Stimulated activated naive B cell treated with anti-CD40 and anti-IgM and Interleukin-4, amounts not matched to agents 10 μg/mL and 1 μg/mL and 100 μg/mL, for 72 hours (primary cell): ENCODE measurements at regions not wholly inside any gene's neighbourhood (a gene's known extent, or its start where the extent isn't known, plus 50 kb on each side); places are given as distances from the start of the nearest gene placed in this dataset.

ENCODE experiments used
- ATAC-seq, 2 donors: fragments of 150-1000 bp; cut with Tn5 transposase; replicated peaks; 2 replicates each; pipeline ENCODE4 v1.10.0; 2021; ENCODE audit warnings: moderate library complexity in 1 of 2
- DNase-seq: peaks from one replicate; pipeline ENCODE4 v3.0.0; 2021
- H3K27ac Mint-ChIP-seq: one replicate; pipeline ENCODE4 v1.8.0; 2022; ENCODE audit warnings: mild to moderate bottlenecking, mixed read lengths
- H3K27me3 Mint-ChIP-seq, 2 donors: one replicate each; pipeline ENCODE4 v1.8.0; 2022; ENCODE audit warnings: mixed read lengths in 2 of 2
- H3K36me3 Mint-ChIP-seq, 2 donors: one replicate each; pipeline ENCODE4 v1.8.0; 2022; ENCODE audit warnings: mixed read lengths in 2 of 2, mild to moderate bottlenecking in 1 of 2
- H3K4me1 Mint-ChIP-seq, 2 donors: one replicate each; pipeline ENCODE4 v1.8.0; 2022; ENCODE audit warnings: mixed read lengths in 2 of 2, mild to moderate bottlenecking in 1 of 2
- H3K4me3 Mint-ChIP-seq, 2 donors: one replicate each; pipeline ENCODE4 v1.8.0; 2022; ENCODE audit warnings: mild to moderate bottlenecking in 2 of 2, mixed read lengths in 2 of 2, moderate library complexity in 1 of 2
- H3K9me3 Mint-ChIP-seq, 2 donors: one replicate each; pipeline ENCODE4 v1.8.0; 2022; ENCODE audit warnings: mixed read lengths in 2 of 2, mild to moderate bottlenecking in 1 of 2

GRCh38 chr16:24670623-24671454 is 58.6 kb upstream of the TNRC6A start:
- ATAC-seq, result peak; percentile 58 to 70
- H3K27ac Mint-ChIP-seq, result peak overlapping the region; percentile 81

GRCh38 chr16:24671455-24671954 is 57.9 kb upstream of the TNRC6A start:
- H3K4me3 Mint-ChIP-seq, result no peak overlapping the region
- no peaks in the 10 kb centered on the region for H3K9me3 Mint-ChIP-seq
- DNase-seq (no peak), ATAC-seq (no peak)
- peaks cover 11 to 15% of the 10 kb centered on the region in 2 donors for H3K27me3 Mint-ChIP-seq
- H3K4me1 Mint-ChIP-seq, result peaks cover 20 to 36% of the 10 kb centered on the region in 2 donors
- no peaks in the 10 kb centered on the region for H3K36me3 Mint-ChIP-seq
- H3K27ac Mint-ChIP-seq, result no peak overlapping the region

More at GRCh38 chr16:24670623-24671454, 58.6 kb upstream of the TNRC6A start:
- Mint-ChIP-seq H3K27me3 (peaks cover 11% of the 10 kb centered on the region in 2 donors), H3K4me1 (peaks cover 21 to 39% of the 10 kb centered on the region in 2 donors), H3K9me3 (no peaks in the 10 kb centered on the region), H3K4me3 (peak overlapping the region; percentile 44 to 67), H3K36me3 (no peaks in the 10 kb centered on the region)
- DNase-seq, result peak; percentile 38

DNA sequence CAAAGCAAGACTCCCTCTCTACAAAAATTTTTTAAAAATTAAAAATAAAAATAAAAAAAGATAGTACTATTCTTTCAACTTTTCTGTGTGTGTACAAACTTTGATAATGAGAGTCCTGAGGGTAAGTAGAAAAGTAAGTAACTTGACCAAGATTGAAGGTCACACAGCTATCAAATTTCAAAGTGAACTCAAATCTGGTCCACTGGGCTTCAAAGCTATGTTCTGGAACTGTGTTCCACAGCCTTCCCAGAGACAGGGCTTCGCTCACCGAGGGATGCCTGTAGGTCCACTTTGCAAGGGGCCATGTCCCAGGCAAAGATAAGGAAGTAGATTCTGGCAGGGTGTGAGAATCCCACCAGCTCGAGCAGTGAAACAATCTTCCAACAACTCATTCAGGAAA is 56.3 kb upstream of the TNRC6A start:
- ATAC-seq, result no peak
- Mint-ChIP-seq H3K27me3 (peaks cover 18 to 24% of the 10 kb centered on the region in 2 donors), H3K27ac (no peak overlapping the region), H3K9me3 (no peaks in the 10 kb centered on the region), H3K36me3 (no peaks in the 10 kb centered on the region), H3K4me1 (peaks cover 18 to 23% of the 10 kb centered on the region in 2 donors), H3K4me3 (no peak overlapping the region)
- no peak for DNase-seq

DNA sequence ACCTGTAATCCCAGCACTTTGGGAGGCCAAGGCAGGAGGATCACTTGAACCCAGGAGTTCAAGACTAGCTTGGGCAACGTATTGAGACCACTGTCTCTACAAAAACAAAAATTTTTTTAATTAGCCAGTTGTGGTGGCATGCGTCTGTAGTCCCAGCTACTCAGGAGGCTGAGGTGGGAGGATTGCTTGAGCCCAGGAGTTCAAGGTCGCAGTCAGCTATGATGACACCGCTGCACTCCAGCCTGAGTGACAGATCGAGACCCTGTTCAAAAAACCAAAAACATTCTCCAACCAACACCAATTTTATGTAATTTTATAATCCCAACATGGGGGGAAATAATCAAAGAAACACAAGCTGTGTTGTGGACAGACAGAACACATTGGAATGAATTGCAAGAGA is 54.6 kb upstream of the TNRC6A start:
- DNase-seq (no peak), ATAC-seq (no peak)
- Mint-ChIP-seq H3K36me3 (no peaks in the 10 kb centered on the region), H3K4me3 (no peak overlapping the region), H3K9me3 (no peaks in the 10 kb centered on the region), H3K27me3 (peaks cover 18 to 24% of the 10 kb centered on the region in 2 donors), H3K27ac (no peak overlapping the region), H3K4me1 (peaks cover 10 to 13% of the 10 kb centered on the region in 2 donors)

- DNase-seq (no peak), ATAC-seq (no peak)
- peaks cover 0 to 2% of the 10 kb centered on the region in 2 donors for H3K9me3 Mint-ChIP-seq
- peaks cover 15% of the 10 kb centered on the region in 2 donors for H3K27me3 Mint-ChIP-seq
- no peak overlapping the region for H3K27ac Mint-ChIP-seq
- H3K36me3 Mint-ChIP-seq, result no peaks in the 10 kb centered on the region
- no peak overlapping the region for H3K4me3 Mint-ChIP-seq
- no peaks in the 10 kb centered on the region for H3K4me1 Mint-ChIP-seq
These were observed 52.1 kb upstream of the TNRC6A start for GRCh38 chr16:24677388-24677787.
